ENCODE measurements at regions not wholly inside any gene's neighbourhood (a gene's known extent, or its start where the extent isn't known, plus 50 kb on each side); places are given as distances from the start of the nearest gene placed in this dataset.
"Not testable (repeated sequence)": the region's sequence is repeated elsewhere in the genome, so short reads cannot be mapped to it uniquely, and the experiment has no call there.

DNA sequence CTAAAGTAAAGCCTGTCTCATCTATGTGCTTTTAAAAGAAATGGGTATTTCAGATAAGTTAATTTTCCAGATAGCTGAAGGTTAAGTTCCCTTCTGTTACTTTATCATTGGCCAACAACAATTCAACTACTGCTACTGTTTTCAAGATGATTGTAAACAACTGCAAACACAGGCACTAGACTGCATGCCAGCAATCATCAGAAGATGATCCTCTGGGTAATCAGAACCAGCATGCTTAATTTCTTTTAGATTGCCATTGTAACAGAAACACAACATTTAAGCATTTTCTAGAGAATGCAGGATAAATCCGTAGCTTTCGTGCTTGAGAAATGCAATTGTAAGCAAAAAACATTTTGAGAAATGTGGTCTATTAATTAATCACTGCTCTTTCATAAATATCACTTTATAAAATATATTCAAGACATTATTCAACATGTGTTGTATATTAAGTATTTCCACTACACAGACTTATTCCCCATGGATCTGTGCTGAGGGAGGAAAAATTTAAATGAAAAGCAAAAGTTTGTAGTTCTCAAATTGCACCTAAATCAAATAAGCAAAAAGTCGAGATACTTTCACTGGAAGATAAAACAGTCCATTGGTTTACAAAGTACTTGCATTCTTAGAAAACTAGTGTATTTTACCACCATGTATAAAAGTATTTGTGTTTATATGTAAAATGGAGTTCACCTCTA lies 133.7 kb downstream of the ATL2 start:
- DNase-seq (ENCODE audit: low read depth) = no peak

GRCh38 chr2:38239452-38239851 lies 137.6 kb downstream of the ATL2 start:
- no peak for DNase-seq (ENCODE audit: low read depth)

DNA sequence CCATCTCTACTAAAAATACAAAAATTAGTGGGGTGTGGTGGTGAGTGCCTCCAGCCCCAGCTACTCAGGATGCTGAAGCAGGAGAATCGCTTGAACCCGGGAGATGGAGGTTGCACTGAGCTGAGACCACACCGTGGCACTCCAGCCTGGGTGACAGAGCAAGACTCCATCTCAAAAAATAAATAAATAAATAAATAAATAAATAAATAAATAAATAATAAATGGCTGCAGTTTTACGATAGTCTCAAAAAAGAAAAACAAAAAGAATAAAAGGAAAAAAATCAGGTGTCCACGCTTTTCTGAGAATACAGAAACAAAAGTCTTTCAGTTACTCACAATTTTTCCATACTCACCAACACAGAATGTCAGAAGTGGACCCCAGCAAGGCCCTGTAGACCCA lies 138.4 kb downstream of the ATL2 start:
- DNase-seq (ENCODE audit: low read depth) = not testable (repeated sequence)

GRCh38 chr2:38237311-38237710 lies 139.8 kb downstream of the ATL2 start:
- DNase-seq (ENCODE audit: low read depth) = no peak

- peak; percentile 79 for DNase-seq (ENCODE audit: low read depth)
Measured at GRCh38 chr2:38233231-38233983, 143.7 kb downstream of the ATL2 start.

GRCh38 chr2:38232454-38232853 lies 144.6 kb downstream of the ATL2 start:
- no peak for DNase-seq (ENCODE audit: low read depth)

GRCh38 chr2:38230756-38231155 lies 146.3 kb downstream of the ATL2 start:
- DNase-seq (ENCODE audit: low read depth) = no peak

- no peak for DNase-seq (ENCODE audit: low read depth)
Measured at GRCh38 chr2:38228753-38229152, 148.3 kb downstream of the ATL2 start.

DNA sequence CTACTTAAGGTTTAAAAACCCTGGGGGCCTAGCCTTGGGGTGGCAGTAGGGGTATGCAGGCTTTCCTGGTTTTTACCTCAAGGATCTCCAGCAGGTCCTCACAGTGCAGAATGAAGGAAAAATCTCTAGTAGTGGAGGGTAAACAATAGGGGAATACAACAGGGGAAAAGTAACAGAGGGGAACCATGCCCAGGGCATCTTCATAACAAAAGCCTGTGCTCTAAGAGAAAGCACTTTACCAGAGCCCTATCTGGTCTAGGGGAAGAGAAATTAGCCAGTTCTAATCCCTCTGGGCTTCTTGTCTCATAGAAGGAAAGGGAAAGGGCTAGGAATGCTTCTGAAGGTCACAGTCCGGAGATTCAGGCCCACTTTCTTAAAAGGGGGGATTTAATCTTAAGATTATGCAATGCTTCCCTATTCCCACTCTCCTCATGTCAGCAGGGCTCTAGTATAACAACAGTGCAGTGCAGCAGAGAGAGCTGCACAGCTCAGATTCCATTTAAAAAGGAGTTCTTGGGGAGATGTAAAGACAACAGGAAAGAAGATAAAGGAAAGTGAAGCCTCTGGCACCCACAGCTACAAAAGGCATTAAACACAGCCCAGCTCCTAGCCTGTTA lies 149.0 kb upstream of the CYP1B1 start:
- DNase-seq (ENCODE audit: low read depth) = no peak

DNA sequence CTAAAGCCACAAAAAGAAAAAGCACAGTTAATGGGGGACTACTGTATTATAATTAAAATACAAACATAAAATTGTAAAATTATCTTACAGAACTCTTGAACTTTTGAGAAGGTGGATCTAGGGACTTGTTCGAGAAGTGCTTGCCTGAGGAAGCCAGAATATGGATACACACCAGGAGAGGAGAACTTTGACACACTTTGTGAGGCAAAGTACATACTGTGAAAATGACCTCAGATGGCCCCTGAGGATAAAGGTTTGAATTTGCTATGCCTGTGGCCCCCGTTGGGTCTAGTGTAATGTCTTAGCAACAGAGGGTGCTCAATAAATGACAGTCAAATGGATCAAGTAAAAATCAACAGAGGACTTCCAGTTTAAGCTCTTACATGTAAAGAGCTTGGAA lies 148.2 kb upstream of the CYP1B1 start:
- no peak for DNase-seq (ENCODE audit: low read depth)

GRCh38 chr2:38223256-38223655 lies 147.3 kb upstream of the CYP1B1 start:
- no peak for DNase-seq (ENCODE audit: low read depth)

DNA sequence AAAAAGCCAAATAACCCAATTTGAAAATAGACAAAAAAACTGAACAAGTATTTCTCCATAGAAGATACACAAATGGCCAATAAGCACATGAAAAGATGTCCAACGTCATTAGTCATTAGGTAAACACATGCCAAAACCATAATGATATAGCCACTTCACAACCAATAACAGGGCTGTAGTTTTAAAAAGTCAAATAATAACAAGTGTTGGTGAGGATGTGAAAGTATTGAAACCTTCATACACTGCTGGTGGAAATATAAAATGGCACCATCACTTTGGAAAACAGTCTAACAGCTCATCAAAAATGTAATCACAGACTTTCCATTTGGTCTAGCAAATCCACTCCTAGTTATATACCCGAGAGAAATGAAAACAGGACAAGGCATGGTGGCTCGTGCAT lies 144.2 kb upstream of the CYP1B1 start:
- no peak for DNase-seq (ENCODE audit: low read depth)

DNA sequence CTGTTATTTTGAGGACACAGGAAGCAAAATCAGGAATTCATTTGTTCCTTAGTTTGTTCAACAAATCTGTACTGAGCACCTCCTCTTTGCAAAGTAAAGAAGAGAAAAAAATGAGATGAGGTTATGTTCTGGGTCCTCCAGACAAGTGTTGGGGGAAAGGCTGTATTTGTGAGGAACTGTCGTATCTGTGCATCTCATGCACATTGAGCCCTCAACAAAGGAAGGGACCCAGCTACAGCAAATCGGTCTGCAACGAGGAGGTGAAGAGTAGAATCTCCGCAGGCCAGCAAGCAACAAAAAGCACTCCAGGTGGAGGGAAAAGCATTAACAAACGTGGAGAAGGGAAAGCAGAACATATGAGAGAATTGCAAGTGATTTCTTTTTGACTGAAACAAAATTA lies 143.0 kb upstream of the CYP1B1 start:
- no peak for DNase-seq (ENCODE audit: low read depth)

- DNase-seq (ENCODE audit: low read depth) = no peak
Measured at GRCh38 chr2:38218591-38218991, 142.6 kb upstream of the CYP1B1 start.

GRCh38 chr2:38217401-38218188 lies 141.6 kb upstream of the CYP1B1 start:
- DNase-seq (ENCODE audit: low read depth) = no peak

DNA sequence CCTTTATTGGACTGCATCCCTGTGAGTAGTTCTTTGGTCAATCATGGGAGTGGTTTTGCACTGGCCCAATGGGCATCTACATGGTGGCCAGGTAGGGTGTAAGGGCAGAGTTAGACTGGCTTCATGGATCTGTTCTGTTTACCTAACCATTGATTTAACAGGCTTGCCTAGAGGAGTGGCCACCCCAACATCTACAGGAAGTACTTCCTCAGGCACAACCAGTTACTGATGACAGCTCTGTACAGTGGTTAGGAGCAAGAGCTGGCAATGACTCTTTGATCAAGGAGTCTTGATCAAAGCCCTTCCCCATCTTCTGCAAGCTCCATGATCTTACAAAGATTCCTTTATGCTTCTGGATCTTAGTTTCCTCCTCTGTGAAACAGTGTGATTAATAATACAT lies 140.9 kb upstream of the CYP1B1 start:
- no peak for DNase-seq (ENCODE audit: low read depth)

GRCh38 chr2:38215993-38216392 lies 140.0 kb upstream of the CYP1B1 start:
- DNase-seq (ENCODE audit: low read depth) = peak; percentile 20

DNA sequence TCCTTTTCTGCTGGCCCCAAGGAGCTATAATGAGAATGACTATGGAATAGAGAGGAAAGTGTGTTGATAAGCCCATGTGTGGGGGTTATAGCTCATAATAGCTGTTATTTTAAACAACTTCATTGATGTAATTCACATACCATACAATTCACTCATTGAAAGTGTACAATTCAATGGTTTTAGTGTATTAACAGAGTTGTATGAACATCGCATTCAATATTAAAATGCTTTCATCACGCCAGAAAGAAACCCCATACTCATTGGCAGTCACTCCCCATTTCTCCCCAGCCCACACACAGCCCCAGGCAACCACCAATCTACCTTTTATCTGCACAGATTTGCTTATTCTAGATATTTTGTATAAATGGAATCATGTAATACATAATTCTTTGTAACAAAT lies 139.6 kb upstream of the CYP1B1 start:
- no peak for DNase-seq (ENCODE audit: low read depth)

DNA sequence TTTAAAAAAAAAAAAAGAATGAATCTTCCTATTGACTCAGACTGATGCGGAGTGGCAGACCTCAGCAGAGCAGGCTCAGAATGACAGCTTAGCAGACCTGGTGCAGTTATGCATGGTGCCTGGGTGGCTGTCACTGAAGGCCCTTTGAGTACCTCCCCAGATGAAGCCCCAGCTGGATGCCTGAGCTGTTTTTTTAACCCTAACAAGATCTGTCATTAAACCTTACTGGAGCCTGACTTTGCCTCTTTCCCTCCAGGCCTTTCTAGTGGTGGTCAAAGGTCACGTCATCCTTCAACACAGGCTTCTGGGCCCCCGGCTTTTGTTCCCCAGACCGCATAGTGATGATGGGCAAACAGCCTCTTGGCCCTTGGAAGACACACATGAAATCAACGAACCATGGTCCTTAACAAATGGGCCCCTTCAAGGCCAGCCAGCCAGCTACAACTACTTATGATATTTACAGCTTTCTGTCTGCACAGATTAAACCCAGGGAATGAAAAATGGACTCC lies 138.3 kb upstream of the CYP1B1 start:
- no peak for DNase-seq (ENCODE audit: low read depth)

DNA sequence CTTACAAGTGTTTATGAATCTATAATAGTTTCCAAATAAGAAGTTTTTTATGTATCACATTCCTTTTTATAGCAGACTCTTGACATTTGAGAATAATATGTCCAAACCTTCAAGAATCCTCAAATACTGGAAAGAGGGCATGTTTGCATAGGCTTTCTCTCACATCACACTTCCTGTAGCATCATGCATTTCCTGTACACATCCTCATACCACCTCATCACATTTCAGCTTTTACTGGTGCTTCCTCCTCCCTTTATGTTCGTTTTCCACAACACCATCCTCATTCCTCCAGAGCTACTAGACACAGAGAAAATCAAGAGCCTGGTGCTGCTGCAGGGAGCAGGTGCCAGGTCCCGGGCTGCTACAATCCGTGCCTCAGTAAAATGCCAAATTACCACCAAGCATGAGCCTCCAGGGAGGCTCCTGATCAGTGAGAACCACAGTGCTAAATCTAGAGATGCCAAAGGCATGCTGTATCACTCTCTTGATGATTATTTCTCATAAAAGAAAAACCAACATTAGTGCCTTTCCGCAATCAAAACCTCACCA lies 137.7 kb upstream of the CYP1B1 start:
- no peak for DNase-seq (ENCODE audit: low read depth)

DNA sequence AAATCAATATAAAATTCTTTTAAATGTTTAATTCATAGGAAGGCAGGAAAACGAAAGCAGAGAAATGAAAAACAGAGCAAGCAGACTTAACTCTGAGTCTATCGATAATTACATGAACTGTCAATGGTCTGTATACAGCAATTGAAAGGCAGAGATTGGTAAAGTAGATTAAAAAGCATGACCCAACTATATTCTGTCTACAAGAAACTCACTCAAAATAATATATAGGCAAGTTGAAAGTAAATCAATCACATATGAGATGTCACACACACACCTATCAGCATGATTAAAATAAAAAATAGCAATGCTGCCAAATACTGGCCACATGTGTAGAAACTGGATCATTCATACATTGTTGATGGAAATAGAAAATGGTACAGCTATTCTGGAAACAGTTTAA lies 136.4 kb upstream of the CYP1B1 start:
- no peak for DNase-seq (ENCODE audit: low read depth)

DNA sequence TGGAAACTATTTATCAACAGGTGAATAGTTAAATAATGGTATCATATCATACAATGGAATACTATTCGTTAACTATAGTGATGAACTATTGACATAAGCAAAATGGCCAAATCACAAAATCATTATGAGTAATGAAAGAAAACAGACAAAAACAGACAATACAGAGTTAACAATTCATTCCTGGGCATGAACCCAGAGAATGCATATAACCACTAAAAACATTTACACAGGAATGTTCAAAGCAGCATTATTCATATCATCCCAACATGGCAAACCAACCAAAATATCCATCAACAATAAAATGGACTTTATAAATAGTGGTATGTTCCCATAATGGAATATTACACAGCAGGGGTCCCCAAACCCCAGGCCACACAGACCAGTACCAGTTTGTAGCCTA lies 131.2 kb upstream of the CYP1B1 start:
- DNase-seq (ENCODE audit: low read depth) = no peak
